GM19372 (cell line): ENCODE measurements at regions not wholly inside any gene's neighbourhood (a gene's known extent, or its start where the extent isn't known, plus 50 kb on each side); places are given as distances from the start of the nearest gene placed in this dataset.

Experiments
- ATAC-seq: cut with Tn5 transposase; IDR thresholded peaks from one replicate; pipeline ENCODE4 v1.9.1; 2021; ENCODE audit warnings: mild to moderate bottlenecking, low read depth, moderate library complexity; ENCODE audit not compliant: unreplicated experiment

DNA sequence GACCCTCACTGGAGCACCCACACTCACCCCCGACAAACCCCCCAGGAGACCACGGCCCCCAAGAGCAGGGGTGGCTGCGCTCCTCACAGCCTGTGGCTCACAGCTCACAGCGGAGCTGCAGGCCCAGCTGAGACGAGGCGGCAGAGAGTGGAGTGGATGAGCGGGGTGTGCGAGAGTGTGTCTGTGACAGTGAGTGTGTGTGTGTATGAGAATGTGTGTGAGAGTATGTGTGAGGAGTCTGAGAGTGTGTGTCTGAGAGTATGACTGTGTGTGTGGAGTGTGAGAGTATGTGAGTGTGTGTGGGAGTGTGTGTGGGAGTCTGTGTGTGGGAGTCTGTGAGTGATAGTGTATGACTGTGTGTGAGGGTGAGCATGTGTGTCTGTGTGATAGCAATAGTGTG lies 55.3 kb upstream of the ID2 start:
- ATAC-seq = no peak

DNA sequence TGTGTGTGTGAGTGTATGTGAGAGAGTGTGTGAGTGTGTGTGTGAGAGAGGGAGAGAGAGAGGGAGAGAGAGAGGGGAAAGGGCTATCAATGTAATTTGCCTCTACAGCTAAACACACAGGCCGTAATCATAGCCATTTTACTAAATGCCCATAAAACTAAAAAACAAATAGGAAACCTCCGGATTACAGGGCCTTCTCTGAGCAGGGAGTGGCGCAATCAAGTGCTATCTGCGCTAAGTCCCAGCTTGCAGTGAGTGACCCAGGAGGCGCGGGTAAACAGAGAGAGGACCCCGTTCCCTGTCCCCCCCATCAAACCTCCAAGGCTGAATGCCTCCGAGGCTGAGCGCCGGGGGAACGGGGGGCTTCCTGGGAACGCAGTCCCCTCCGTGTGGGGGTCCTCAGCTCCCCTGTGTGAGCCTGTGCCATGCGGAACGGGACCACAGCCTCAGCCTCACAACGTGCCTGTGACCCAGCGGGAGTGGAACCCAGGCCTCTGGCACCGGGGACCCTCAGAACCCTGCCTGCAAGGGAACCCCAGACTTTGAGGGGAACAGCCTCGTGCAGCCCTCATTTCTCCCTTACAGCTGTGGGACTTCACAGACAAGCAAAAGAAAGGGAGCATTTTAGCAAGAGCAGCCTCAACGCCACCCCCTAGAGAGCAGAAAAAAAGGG lies 54.7 kb upstream of the ID2 start:
- ATAC-seq = no peak

DNA sequence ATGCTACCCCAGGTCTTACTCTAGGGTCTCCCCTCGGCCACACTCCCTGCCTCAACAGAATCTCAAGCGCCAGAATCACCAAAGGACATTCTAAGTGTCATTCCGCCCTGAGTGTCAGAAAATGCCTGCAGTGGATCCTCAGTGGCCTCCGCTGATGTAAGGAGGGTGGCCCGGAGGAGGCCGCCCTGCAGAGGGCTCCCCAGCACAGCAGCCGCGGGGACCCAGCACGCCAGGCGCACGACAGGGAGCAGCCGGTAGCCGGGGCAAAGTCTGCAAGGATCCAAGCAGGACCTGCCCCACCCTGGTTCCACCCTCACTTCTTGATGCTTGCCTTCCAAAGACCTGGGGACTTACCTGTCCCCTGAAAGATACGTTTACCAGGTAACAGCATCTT lies 54.2 kb upstream of the ID2 start:
- ATAC-seq = no peak

DNA sequence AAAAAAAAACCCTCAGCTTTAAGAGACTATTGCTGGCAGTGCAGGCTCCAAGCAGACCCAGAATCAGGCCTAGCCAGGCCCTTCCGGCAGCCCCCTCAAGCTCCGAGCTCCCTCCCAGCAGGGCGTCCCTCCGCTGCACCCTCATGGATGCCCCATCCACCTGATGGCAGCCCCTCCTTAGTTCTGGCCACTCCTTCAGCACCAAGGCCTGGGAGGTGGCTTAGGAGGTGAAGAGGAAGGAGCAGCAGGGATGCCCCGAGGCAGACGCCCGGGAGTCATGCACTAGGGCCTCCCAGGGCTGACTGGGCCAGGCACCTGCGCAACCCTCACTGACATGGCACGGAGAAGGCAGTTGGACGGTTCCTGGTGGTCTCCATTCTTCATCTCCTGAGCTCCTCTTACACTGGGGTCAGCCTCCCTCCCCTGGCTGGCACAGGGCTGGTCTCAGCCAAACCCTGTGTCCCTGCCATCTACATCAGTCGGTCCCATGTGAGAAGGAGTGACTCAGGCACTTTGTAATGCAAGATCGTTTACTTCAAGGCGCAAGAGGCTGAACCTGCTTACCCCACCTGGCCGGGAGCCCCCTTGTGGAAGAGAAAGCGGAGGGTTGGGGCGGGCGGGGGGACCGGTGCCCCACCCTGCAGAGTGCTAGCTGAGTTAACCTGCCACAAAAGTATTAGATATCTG lies 53.5 kb upstream of the ID2 start:
- no peak for ATAC-seq

DNA sequence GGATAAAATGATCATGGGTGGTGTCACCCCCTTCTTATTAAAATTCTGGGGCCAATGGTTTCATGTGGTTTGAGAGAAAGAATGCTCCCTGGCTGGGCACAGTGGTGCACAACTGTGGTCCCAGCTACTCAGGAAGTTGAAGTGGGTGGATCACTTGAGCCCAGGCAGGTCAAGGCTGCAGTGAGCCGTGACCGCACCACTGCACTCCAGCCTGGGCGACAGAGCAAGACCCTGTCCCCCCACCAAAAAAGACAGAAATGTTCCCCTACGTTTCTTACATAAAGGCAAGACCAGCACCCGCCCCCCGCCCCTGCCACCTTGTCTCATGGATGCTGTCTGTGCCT lies 53.0 kb upstream of the ID2 start:
- no peak for ATAC-seq

DNA sequence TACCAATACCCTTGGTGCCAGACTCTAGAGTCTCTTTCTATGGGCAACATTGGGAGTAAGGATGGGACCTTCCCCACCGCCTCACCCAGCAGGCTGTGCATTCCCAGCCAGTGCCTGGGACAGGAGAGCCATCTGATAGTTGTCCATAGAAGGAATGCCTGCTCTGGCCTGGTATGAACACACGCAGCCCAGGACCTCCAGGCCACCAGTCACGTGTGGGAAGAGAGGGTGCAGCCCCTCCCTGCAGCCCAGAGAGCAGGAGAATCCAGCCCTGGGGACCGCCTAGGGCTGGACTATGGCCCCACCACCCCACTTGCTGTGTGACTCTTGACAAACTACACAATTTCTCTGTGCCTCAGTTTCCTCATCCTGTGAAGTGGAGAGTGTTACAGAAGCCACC lies 52.5 kb upstream of the ID2 start:
- ATAC-seq = no peak

DNA sequence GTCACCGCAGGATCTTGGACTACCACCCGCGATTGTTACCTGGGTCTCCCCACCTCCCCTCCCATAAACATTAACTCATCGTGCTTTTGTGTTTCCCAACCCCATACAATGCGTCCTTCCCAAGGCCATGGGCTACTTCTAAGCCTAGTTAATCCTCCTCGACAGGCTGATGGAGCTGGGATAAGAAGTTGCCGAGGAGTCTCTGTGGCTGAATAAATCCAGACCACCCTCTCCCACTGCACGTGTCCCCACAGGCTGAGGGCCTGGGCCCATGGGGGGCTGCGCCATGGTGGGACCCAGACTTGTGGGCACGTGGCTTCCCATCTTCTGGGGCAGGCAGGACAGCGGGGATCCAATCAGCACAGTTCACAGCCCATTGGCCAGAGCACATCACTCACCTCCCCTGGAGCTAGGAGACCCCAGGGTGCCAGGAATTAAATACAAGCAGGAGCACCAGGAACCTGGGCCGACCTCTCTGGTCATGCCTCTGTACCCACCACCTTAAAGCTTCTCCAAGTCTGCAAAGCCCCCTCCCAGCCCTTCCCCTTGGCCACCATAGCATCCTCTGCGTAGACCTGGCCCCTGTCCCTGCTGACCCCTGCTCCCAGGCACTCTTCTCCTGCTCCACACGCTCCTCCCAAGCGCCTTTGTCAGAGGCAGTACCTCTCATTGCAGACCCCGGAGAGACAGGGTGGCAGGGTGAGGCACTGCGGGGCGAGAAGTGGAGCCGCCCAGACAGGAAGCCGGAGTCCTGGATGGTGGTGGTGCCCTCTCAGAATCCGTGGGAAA lies 51.0 kb upstream of the ID2 start:
- no peak for ATAC-seq

DNA sequence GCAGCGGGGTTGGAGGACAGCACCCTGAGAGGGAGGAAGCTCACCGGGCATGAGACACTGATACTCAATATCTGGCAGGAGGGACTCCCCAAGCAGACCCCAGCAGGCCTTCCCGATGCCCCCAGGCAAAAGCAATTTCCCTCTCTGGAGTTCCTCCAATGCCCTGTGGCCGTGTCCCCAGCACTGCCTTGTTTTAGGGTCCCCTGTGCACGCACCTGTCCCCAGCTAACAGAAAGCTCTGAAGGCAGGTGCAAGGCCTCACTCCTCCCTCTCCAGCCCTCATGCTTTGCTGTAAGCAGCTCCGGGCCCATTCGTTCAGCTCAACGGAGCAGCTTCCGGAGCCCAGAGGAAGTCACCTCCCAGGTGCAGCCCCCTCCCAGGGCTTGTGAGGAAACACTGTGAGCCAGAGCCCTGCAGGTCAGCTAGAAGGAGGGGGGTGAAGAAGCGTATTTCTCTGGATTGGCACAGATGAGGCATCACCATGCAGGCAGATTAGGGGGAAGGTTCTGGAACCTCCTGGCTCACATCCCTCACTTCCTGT lies 50.3 kb upstream of the ID2 start:
- ATAC-seq = no peak
